CD4-positive, CD25-positive, alpha-beta regulatory T cell (primary cell): ENCODE measurements at regions not wholly inside any gene's neighbourhood (a gene's known extent, or its start where the extent isn't known, plus 50 kb on each side); places are given as distances from the start of the nearest gene placed in this dataset.
A peak's percentile ranks its signal among the peaks of the same experiment; 100 is the strongest.

ENCODE experiments used
- ATAC-seq, 2 donors: fragments of 150-1000 bp; cut with Tn5 transposase; one replicate each; pipeline ENCODE4 v1.10.0; 2021; ENCODE audit warnings: low read depth in 2 of 2, moderate number of reproducible peaks in 2 of 2, moderate library complexity in 1 of 2
- DNase-seq, 3 donors: peaks; one replicate each; pipeline versions ENCODE4 v3.0.0 to v3.0.0-alpha.2; 2012 to 2022; ENCODE audit warnings: mixed read lengths in 1 of 3
- H3K27ac ChIP-seq: one replicate; pipeline ENCODE4 v1.7.0; 2013; ENCODE audit warnings: mild to moderate bottlenecking, low read length; ENCODE audit not compliant: insufficient read depth, poor library complexity, severe bottlenecking
- H3K27me3 ChIP-seq: one replicate; pipeline ENCODE4 v1.7.0; 2013; ENCODE audit warnings: low read length; ENCODE audit not compliant: control insufficient read depth, insufficient read depth
- H3K36me3 ChIP-seq: one replicate; pipeline ENCODE4 v1.7.0; 2013; ENCODE audit warnings: mild to moderate bottlenecking, low read length, moderate library complexity; ENCODE audit not compliant: control insufficient read depth, insufficient read depth
- H3K4me1 ChIP-seq: 2 replicates; pipeline ENCODE4 v1.7.0; 2013; ENCODE audit warnings: mild to moderate bottlenecking, low read length; ENCODE audit not compliant: insufficient read depth, control insufficient read depth, poor library complexity, severe bottlenecking
- H3K4me3 ChIP-seq: one replicate; pipeline ENCODE4 v1.7.0; 2013; ENCODE audit warnings: low read depth, mild to moderate bottlenecking, low read length, moderate library complexity
- H3K9me3 ChIP-seq, 2 experiments: 1 replicate in 1 of 2; 2 replicates in 1 of 2; pipeline ENCODE4 v1.7.0; 2013; ENCODE audit warnings: low read length in 2 of 2, mild to moderate bottlenecking in 1 of 2, moderate library complexity in 1 of 2; ENCODE audit not compliant: control insufficient read depth in 2 of 2
- H3K27ac Mint-ChIP-seq, 3 donors: one replicate each; pipeline ENCODE4 v1.8.0; 2020 to 2022; ENCODE audit warnings: mild to moderate bottlenecking in 3 of 3, mixed read lengths in 3 of 3, moderate library complexity in 2 of 3
- H3K27me3 Mint-ChIP-seq: one replicate; pipeline ENCODE4 v1.8.0; 2022; ENCODE audit warnings: mild to moderate bottlenecking, mixed read lengths
- H3K36me3 Mint-ChIP-seq: one replicate; pipeline ENCODE4 v1.8.0; 2020; ENCODE audit warnings: mixed read lengths
- H3K4me1 Mint-ChIP-seq, 4 donors: one replicate each; pipeline ENCODE4 v1.8.0; 2020 to 2022; ENCODE audit warnings: mixed read lengths in 4 of 4, mild to moderate bottlenecking in 1 of 4
- H3K4me3 Mint-ChIP-seq, 4 donors: one replicate each; pipeline ENCODE4 v1.8.0; 2020 to 2022; ENCODE audit warnings: mild to moderate bottlenecking in 4 of 4, mixed read lengths in 4 of 4, moderate library complexity in 3 of 4
- H3K9me3 Mint-ChIP-seq, 7 donors: one replicate each; pipeline ENCODE4 v1.8.0; 2020 to 2022; ENCODE audit warnings: mixed read lengths in 7 of 7, mild to moderate bottlenecking in 3 of 7, moderate library complexity in 2 of 7

- H3K4me1 Mint-ChIP-seq: no peaks in the 10 kb centered on the region
- no peaks in the 10 kb centered on the region for H3K27me3 ChIP-seq
- no peak overlapping the region for H3K27ac Mint-ChIP-seq
- ATAC-seq (no peak), DNase-seq (no peak)
- H3K36me3 ChIP-seq: no peaks in the 10 kb centered on the region
- no peaks in the 10 kb centered on the region for H3K36me3 Mint-ChIP-seq
- no peak overlapping the region for H3K27ac ChIP-seq
- no peak overlapping the region for H3K4me3 ChIP-seq
- no peaks in the 10 kb centered on the region for H3K9me3 ChIP-seq
- no peaks in the 10 kb centered on the region for H3K27me3 Mint-ChIP-seq
- no peak overlapping the region for H3K4me3 Mint-ChIP-seq
- H3K9me3 Mint-ChIP-seq: peaks cover 0 to 4% (median 3%) of the 10 kb centered on the region in 7 donors
- no peaks in the 10 kb centered on the region for H3K4me1 ChIP-seq
These were observed 436.3 kb downstream of the CBLN2 start for GRCh38 chr18:72107647-72108383.

GRCh38 chr18:72104851-72105250 is 439.3 kb downstream of the CBLN2 start:
- Histone ChIP-seq H3K27me3 (no peaks in the 10 kb centered on the region), H3K4me1 (no peaks in the 10 kb centered on the region), H3K36me3 (no peaks in the 10 kb centered on the region), H3K4me3 (no peak overlapping the region), H3K9me3 (no peaks in the 10 kb centered on the region), H3K27ac (no peak overlapping the region)
- H3K9me3 Mint-ChIP-seq: peaks cover 0 to 5% (median 4%) of the 10 kb centered on the region in 7 donors
- H3K27me3 Mint-ChIP-seq: no peaks in the 10 kb centered on the region
- no peak overlapping the region for H3K27ac Mint-ChIP-seq
- no peak overlapping the region for H3K4me3 Mint-ChIP-seq
- no peak for DNase-seq
- no peaks in the 10 kb centered on the region for H3K4me1 Mint-ChIP-seq
- H3K36me3 Mint-ChIP-seq: no peaks in the 10 kb centered on the region
- no peak for ATAC-seq

DNA sequence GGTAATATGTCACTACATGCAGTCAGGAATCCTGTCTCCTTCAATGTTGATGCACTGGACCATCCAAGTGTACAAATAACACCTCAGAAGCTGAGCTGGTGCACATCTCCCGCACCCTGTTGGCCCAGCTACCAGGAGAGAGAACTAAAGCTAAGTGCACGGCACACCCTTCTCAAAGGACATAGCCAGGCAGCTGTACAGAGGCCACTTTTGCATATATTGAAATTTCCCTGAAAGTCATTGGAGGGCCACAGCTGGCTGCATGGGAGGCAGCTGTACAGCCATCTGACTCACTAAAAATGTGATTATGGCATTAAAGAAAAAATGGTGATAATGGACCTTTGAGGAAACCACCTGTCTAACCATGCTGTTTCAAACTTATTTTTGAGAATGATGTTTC is 441.7 kb downstream of the CBLN2 start:
- no peak for DNase-seq
- Histone ChIP-seq H3K27me3 (no peaks in the 10 kb centered on the region), H3K36me3 (no peaks in the 10 kb centered on the region), H3K9me3 (no peaks in the 10 kb centered on the region), H3K4me3 (no peak overlapping the region), H3K27ac (no peak overlapping the region), H3K4me1 (no peaks in the 10 kb centered on the region)
- Mint-ChIP-seq H3K9me3 (peaks cover 0 to 7% (median 3%) of the 10 kb centered on the region in 7 donors), H3K27ac (no peak overlapping the region), H3K27me3 (no peaks in the 10 kb centered on the region), H3K36me3 (no peaks in the 10 kb centered on the region), H3K4me3 (no peak overlapping the region), H3K4me1 (no peaks in the 10 kb centered on the region)
- no peak for ATAC-seq

DNA sequence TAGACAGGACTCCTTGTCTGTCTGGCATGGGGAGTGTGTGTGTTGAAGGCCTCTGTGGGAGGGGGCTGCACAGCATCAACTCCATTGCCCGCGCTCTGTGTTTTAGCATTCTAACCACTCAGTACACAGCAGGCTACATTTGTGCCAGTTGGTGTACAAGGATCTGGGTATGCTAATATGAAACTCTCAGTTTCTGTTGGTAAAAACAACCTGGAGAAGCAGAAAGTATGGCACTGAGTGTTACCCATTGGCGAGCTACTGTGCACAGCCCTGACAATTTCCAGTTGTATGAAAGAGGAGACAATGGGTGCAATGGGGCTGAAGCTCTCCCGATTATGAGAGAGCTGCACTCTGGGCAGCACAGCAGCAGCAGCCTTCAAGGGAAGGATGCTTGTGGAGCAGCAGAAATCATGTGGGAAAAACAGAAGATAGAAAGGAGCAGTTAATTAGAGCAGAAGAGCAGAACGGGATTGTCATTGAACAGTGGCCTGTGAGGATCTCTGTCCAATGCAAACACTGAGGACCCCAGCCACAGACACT is 443.6 kb downstream of the CBLN2 start:
- no peaks in the 10 kb centered on the region for H3K4me1 Mint-ChIP-seq
- no peaks in the 10 kb centered on the region for H3K36me3 ChIP-seq
- H3K4me1 ChIP-seq: no peaks in the 10 kb centered on the region
- H3K4me3 Mint-ChIP-seq: no peak overlapping the region
- DNase-seq (no peak), ATAC-seq (no peak)
- no peaks in the 10 kb centered on the region for H3K36me3 Mint-ChIP-seq
- H3K27me3 ChIP-seq: no peaks in the 10 kb centered on the region
- H3K9me3 Mint-ChIP-seq: peaks cover 0 to 5% (median 3%) of the 10 kb centered on the region in 7 donors
- no peaks in the 10 kb centered on the region for H3K9me3 ChIP-seq
- no peak overlapping the region for H3K27ac Mint-ChIP-seq
- H3K27ac ChIP-seq: no peak overlapping the region
- no peaks in the 10 kb centered on the region for H3K27me3 Mint-ChIP-seq
- H3K4me3 ChIP-seq: no peak overlapping the region

DNA sequence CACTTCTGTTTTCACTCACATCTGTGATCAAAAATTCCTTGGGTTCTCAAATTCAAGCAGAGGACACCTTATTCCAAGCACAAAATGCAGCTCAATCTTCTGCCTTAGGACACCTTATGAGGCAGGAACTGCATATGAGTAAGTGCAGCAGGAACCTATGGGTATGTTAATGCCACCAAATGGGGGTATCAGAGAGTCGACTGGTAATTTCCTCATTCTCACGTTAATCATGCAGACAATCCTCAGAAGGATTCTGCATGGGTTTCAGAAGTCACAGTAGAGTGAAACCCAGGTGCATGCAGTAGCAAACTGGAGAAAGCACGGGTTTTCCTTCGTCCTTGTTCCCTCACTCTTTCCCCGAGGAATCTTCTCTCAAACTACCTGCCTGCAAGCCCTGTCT is 452.8 kb downstream of the CBLN2 start:
- Mint-ChIP-seq H3K27me3 (no peaks in the 10 kb centered on the region), H3K4me1 (no peaks in the 10 kb centered on the region), H3K9me3 (peaks cover 0 to 9% (median 0%) of the 10 kb centered on the region in 7 donors), H3K27ac (no peak overlapping the region), H3K4me3 (no peak overlapping the region), H3K36me3 (no peaks in the 10 kb centered on the region)
- Histone ChIP-seq H3K4me1 (no peaks in the 10 kb centered on the region), H3K27ac (no peak overlapping the region), H3K27me3 (no peaks in the 10 kb centered on the region), H3K9me3 (no peaks in the 10 kb centered on the region), H3K36me3 (no peaks in the 10 kb centered on the region), H3K4me3 (no peak overlapping the region)
- DNase-seq (no peak), ATAC-seq (no peak)

GRCh38 chr18:72089432-72089831 is 454.7 kb downstream of the CBLN2 start:
- no peak for ATAC-seq
- Histone ChIP-seq H3K4me3 (no peak overlapping the region), H3K36me3 (no peaks in the 10 kb centered on the region), H3K27ac (no peak overlapping the region), H3K9me3 (no peaks in the 10 kb centered on the region), H3K4me1 (no peaks in the 10 kb centered on the region), H3K27me3 (no peaks in the 10 kb centered on the region)
- no peak overlapping the region for H3K4me3 Mint-ChIP-seq
- no peaks in the 10 kb centered on the region for H3K36me3 Mint-ChIP-seq
- DNase-seq: no peak
- no peak overlapping the region for H3K27ac Mint-ChIP-seq
- no peaks in the 10 kb centered on the region for H3K27me3 Mint-ChIP-seq
- peaks cover 0 to 7% (median 0%) of the 10 kb centered on the region in 7 donors for H3K9me3 Mint-ChIP-seq
- H3K4me1 Mint-ChIP-seq: peaks cover 0 to 2% (median 0%) of the 10 kb centered on the region in 4 donors

- H3K27ac Mint-ChIP-seq: no peak overlapping the region
- no peak overlapping the region for H3K27ac ChIP-seq
- no peak overlapping the region for H3K4me3 ChIP-seq
- no peak overlapping the region for H3K4me3 Mint-ChIP-seq
- no peaks in the 10 kb centered on the region for H3K27me3 Mint-ChIP-seq
- no peaks in the 10 kb centered on the region for H3K36me3 Mint-ChIP-seq
- ATAC-seq (no peak), DNase-seq (peak in 1 of 3 donors; percentile 20)
- no peaks in the 10 kb centered on the region for H3K9me3 ChIP-seq
- H3K36me3 ChIP-seq: no peaks in the 10 kb centered on the region
- peaks cover 0 to 7% (median 0%) of the 10 kb centered on the region in 7 donors for H3K9me3 Mint-ChIP-seq
- H3K4me1 Mint-ChIP-seq: peaks cover 0 to 2% (median 0%) of the 10 kb centered on the region in 4 donors
- no peaks in the 10 kb centered on the region for H3K4me1 ChIP-seq
- no peaks in the 10 kb centered on the region for H3K27me3 ChIP-seq
These were observed 457.7 kb downstream of the CBLN2 start for GRCh38 chr18:72086421-72086820.

GRCh38 chr18:72075040-72075439 is 469.1 kb downstream of the CBLN2 start:
- Histone ChIP-seq H3K36me3 (no peaks in the 10 kb centered on the region), H3K27me3 (no peaks in the 10 kb centered on the region), H3K4me1 (no peaks in the 10 kb centered on the region), H3K9me3 (no peaks in the 10 kb centered on the region), H3K4me3 (no peak overlapping the region), H3K27ac (no peak overlapping the region)
- Mint-ChIP-seq H3K4me1 (no peaks in the 10 kb centered on the region), H3K27ac (no peak overlapping the region), H3K36me3 (no peaks in the 10 kb centered on the region), H3K9me3 (peaks cover 0 to 15% (median 3%) of the 10 kb centered on the region in 7 donors), H3K4me3 (no peak overlapping the region), H3K27me3 (no peaks in the 10 kb centered on the region)
- DNase-seq (no peak), ATAC-seq (no peak)
